NCI-H460 (cell line): ENCODE measurements at regions not wholly inside any gene's neighbourhood (a gene's known extent, or its start where the extent isn't known, plus 50 kb on each side); places are given as distances from the start of the nearest gene placed in this dataset.
"Not testable (repeated sequence)": the region's sequence is repeated elsewhere in the genome, so short reads cannot be mapped to it uniquely, and the experiment has no call there.

Experiments
- DNase-seq: peaks from one replicate; pipeline ENCODE4 v3.0.0-alpha.2; 2016; ENCODE audit warnings: low read depth; ENCODE audit errors: extremely low read depth

DNA sequence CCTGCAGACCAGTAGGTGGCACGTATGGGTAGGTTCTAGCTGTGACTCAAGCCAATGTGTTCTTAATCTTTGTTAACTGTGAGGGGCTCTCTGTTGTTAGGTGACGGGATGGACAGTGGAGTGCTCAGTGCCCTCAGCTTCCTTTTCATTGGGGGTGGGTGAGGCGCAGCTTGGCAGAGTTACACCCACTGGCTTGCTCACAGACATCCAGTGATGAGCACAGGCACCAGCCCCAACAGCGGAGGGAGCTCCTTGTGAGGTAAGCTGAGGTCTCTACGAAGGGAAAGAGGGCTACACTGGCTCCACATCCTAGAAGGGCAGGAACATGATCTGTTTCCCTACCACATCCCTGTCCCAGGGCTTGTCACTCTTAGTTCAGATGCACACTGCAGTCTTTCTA lies 871.3 kb downstream of the LRRIQ3 start:
- DNase-seq = no peak

DNA sequence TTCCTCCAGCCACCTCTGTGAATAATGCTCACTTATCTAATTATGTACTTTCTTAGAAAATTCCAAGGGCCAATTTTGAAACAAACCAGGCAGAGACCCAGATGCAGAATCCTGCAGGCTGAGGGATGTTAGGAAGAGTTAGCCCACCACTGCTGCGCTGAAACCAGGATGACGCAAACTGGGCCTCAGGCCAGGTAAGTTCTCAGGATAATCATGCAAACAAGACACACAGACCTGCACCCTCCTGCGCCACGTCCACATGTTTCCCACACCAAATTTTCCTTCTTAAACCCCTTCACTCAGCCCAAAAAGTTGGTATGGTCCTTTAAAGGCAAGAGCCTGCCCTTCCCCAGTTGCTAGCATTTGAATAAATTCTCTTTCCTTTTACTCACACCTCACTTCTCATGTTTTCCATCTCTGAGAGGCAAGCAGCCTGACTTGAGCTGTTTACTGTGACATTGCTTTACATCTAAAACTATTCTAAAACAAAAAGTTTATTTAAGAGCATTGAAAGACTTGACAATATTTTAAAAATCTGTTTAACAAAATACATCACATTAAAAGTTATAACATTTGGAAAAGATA lies 887.1 kb downstream of the LRRIQ3 start:
- DNase-seq = no peak

DNA sequence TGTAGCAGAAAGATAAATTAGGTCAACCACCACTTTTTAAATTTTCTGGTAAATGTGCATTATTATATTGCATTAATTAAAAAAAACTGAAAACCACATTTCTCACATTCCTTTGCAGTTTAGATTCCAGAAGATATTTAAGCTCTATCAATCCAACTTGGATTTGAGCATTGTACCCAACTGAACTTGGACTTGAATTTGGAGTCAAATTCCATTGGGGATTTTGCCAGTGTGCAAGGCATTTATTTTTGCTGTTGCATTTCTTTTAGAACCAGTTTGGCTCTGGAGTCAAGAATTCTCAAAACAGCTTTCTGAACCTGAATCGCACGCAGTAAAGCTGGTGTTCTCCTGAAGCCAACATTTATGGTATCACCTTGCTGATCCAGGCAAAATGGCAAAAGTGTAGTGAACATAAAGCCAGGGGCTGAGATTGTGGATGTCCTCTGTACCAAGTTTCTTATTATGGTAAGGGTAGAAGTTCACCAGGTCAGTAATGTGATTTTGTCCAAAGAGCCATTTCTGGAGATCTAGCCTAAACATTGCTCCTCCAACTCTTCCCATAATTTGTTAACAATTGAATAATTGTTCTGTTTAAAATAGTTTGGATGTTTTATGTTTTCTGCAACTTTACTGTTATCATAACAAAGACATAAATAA lies 890.9 kb downstream of the LRRIQ3 start:
- DNase-seq = no peak

GRCh38 chr1:73273886-73274285 lies 924.1 kb downstream of the LRRIQ3 start:
- no peak for DNase-seq

DNA sequence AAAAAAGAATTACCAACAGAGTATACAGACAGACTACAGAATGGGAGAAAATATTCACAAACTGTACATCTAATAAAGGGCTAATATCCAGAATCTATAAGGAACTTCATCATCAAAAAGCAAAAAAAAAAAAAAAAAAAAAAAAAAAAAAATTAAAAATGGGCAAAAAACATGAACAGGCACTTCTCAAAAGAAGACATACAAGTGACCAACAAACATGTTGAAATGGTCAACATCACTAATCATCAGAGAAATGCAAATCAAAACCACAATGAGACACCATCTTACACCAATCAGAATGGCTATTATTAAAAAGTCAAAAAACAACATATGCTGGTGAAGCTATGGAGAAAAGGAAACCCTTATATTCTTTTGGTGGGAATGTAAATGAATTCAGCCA lies 952.8 kb downstream of the LRRIQ3 start:
- not testable (repeated sequence) for DNase-seq

GRCh38 chr1:73218995-73219546 lies 936.7 kb upstream of the NEGR1 start:
- no peak for DNase-seq

DNA sequence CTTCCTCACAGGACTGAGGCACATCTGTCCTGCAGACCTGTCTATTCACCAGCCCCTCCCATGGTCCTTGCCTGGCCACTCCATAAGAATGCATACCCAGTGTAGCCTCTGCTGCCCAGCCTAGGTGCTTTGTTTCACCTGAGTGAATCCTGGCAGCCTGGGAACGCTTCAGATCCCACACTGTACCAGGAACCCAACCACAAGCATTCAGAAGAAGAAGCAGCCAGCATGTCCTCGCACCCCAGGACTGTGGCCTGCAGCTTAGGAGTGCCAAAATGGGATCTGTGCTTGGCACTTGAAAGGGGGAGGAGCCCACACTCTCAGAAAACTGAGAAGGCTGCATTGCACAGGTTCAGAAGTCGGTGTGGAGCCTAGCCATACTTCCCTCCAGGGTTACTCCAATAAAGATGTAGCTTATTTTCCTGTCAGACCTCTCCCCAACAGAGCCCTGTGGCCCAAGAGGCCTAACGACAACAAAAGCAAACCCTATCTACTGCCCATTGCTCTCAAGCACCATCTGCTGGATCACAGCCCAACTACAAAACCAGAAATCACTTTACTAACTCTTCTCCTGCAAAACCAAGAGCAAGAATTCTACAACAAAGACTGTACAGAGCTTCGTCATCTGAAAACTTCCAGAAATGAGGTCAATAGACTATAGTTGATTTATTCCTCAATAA lies 923.1 kb upstream of the NEGR1 start:
- no peak for DNase-seq

- no peak for DNase-seq
Measured at GRCh38 chr1:73197972-73198371, 915.6 kb upstream of the NEGR1 start.

- DNase-seq = no peak
Measured at GRCh38 chr1:73194965-73195364, 912.6 kb upstream of the NEGR1 start.

DNA sequence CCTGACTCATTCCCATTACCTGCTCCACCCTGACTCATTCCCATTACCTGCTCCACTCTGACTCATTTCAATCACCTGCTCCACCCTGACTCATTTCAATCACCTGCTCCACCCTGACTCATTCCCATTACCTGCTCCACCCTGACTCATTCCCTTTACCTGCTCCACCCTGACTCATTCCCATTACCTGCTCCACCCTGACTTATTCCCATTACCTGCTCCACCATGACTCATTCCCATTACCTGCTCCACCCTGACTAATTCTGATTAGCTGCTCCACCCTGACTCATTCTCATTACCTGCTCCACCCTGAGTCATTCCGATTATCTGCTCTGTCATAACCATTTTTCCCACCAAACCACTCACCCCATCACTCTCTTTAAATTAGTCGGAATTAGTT lies 901.2 kb upstream of the NEGR1 start:
- DNase-seq = not testable (repeated sequence)

GRCh38 chr1:73181190-73181540 lies 898.8 kb upstream of the NEGR1 start:
- DNase-seq = no peak

DNA sequence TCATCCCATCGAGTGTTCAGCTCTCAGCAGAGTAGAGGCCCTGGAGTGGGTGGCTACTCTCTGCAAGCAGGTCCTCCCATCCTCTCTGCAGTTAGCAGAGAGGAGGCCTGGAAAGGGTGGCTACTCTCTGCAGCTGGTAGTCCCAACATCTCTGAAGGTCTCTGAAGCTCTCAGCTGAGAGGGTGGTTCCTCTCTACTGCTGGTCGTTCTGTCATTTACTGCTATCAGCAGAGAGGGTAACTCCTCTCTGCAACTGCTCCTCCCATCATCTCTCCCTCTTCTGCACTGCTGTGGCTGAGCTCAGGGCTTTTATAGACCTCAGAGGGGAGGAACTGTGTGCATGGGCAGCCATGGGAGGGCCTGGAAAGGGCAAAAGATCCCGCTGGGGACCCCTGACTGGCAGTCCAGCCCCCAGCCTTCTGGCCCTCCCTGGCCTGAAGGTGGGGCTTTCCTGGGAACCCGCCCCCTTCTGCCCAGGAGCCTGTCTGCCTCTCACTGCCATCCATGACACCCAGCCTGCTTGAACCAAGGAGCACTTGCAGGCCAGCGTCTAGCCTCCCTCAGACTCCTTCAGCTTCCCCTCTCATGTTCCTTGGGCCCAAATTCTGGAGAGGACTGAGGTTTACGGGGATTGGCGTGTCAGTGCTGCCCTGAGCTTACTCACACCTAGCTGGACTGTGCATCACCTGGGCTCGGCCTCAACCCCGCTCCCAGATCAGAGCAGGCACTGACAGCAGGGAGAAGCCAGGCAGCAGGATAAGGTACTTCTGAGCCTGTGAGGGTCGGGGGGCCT lies 898.3 kb upstream of the NEGR1 start:
- no peak for DNase-seq

DNA sequence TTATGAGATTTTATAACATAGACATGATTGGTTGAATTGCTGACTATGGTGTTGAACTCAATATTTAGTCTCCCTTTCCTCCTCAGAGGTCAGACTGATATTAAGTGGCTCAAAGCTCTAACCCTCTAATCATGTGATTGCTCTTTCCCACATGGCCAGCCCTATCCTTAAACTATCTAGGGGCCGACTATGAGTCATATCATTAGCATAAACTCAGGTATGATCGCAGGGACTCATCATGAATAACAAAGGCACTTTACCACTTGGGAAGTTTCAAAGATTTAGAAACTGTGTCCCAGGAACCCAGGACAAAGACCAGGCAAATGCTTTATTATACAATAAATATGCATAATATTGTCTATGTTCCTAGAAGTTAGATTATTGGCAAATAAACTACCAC lies 894.6 kb upstream of the NEGR1 start:
- no peak for DNase-seq

- no peak for DNase-seq
Measured at GRCh38 chr1:73167009-73167657, 884.8 kb upstream of the NEGR1 start.

GRCh38 chr1:73162564-73162963 lies 880.2 kb upstream of the NEGR1 start:
- no peak for DNase-seq

- no peak for DNase-seq
Measured at GRCh38 chr1:73161418-73161817, 879.1 kb upstream of the NEGR1 start.

DNA sequence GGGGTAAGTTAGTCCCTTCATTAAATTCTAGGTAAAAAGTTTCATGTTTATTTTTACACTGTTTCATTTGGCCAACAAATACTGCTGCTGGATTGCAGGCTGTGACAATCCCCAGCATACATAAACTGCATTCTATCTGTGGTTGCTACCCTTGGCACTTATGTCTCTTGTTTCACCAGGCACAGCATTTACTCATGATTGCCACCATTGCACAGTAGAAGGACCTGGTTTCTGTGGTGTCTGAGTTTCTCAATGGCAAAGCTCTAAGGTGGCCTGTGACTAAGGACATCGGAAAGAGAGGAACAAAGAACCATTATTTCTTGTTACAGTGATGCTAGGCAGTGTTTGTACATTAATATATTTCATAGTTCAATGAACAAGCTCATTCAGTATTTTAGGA lies 878.4 kb upstream of the NEGR1 start:
- no peak for DNase-seq

DNA sequence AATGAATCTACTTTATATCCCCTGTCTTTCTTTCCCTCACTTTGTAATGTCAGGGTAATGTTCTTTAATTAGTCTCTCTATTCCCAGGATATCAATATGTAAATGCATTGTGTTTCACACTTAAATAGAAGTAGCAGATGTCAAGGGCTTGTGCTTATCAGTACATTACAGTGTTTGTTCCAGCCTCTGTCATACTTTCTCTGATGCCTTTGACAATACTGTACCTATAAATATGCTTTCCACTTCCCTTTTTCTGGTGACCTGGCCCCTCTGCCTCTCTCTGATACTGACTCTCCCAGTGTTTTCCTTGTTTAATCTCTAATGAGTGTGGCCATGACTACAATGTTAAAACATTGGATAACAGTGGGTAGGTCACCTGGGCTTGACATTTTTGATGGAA lies 862.0 kb upstream of the NEGR1 start:
- no peak for DNase-seq

- DNase-seq = no peak
Measured at GRCh38 chr1:73136975-73137374, 854.6 kb upstream of the NEGR1 start.

- no peak for DNase-seq
Measured at GRCh38 chr1:73106931-73107330, 824.6 kb upstream of the NEGR1 start.

GRCh38 chr1:73105755-73106154 lies 823.4 kb upstream of the NEGR1 start:
- no peak for DNase-seq
